ENCODE measurements at regions not wholly inside any gene's neighbourhood (a gene's known extent, or its start where the extent isn't known, plus 50 kb on each side); places are given as distances from the start of the nearest gene placed in this dataset.
"Not testable (repeated sequence)": the region's sequence is repeated elsewhere in the genome, so short reads cannot be mapped to it uniquely, and the experiment has no call there.

- TF ChIP-seq, protein P1, sequence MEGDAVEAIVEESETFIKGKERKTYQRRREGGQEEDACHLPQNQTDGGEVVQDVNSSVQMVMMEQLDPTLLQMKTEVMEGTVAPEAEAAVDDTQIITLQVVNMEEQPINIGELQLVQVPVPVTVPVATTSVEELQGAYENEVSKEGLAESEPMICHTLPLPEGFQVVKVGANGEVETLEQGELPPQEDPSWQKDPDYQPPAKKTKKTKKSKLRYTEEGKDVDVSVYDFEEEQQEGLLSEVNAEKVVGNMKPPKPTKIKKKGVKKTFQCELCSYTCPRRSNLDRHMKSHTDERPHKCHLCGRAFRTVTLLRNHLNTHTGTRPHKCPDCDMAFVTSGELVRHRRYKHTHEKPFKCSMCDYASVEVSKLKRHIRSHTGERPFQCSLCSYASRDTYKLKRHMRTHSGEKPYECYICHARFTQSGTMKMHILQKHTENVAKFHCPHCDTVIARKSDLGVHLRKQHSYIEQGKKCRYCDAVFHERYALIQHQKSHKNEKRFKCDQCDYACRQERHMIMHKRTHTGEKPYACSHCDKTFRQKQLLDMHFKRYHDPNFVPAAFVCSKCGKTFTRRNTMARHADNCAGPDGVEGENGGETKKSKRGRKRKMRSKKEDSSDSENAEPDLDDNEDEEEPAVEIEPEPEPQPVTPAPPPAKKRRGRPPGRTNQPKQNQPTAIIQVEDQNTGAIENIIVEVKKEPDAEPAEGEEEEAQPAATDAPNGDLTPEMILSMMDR (IDR thresholded peaks at IDR 0.05; ENCODE audit: insufficient read depth, low read length, poor library complexity, severe bottlenecking) = no peak
- no peak overlapping the region for H3K4me3 ChIP-seq (replicated peaks; ENCODE audit: low read depth, low read length)
- DNase-seq (ENCODE audit: extremely low read depth, insufficient read length) = no peak
Observed at GRCh38 chr12:87020071-87020470, 763.9 kb upstream of the MGAT4C start.

GRCh38 chr12:87015352-87015751 lies 759.2 kb upstream of the MGAT4C start:
- Histone ChIP-seq H3K36me3 (ENCODE audit: control insufficient read depth, insufficient read depth, low read length) (no peaks in the 10 kb centered on the region), H3K27me3 (replicated peaks; ENCODE audit: control insufficient read depth, insufficient read depth, low read length) (no peaks in the 10 kb centered on the region), H3K4me3 (replicated peaks; ENCODE audit: low read depth, low read length) (no peak overlapping the region)
- DNase-seq (ENCODE audit: extremely low read depth, insufficient read length) = no peak
- TF ChIP-seq, protein P1 (IDR thresholded peaks at IDR 0.05; ENCODE audit: insufficient read depth, low read length, poor library complexity, severe bottlenecking) = no peak

More at GRCh38 chr12:87020071-87020470, 763.9 kb upstream of the MGAT4C start:
- Histone ChIP-seq H3K36me3 (ENCODE audit: control insufficient read depth, insufficient read depth, low read length) (no peaks in the 10 kb centered on the region), H3K27me3 (replicated peaks; ENCODE audit: control insufficient read depth, insufficient read depth, low read length) (no peaks in the 10 kb centered on the region)

- DNase-seq (ENCODE audit: extremely low read depth, insufficient read length) = no peak
- Histone ChIP-seq H3K36me3 (ENCODE audit: control insufficient read depth, insufficient read depth, low read length) (no peaks in the 10 kb centered on the region), H3K27me3 (replicated peaks; ENCODE audit: control insufficient read depth, insufficient read depth, low read length) (no peaks in the 10 kb centered on the region), H3K4me3 (replicated peaks; ENCODE audit: low read depth, low read length) (no peak overlapping the region)
- TF ChIP-seq, protein P1 (IDR thresholded peaks at IDR 0.05; ENCODE audit: insufficient read depth, low read length, poor library complexity, severe bottlenecking) = no peak
Observed at GRCh38 chr12:87008785-87009384, 752.7 kb upstream of the MGAT4C start.

GRCh38 chr12:87001102-87001501 lies 744.9 kb upstream of the MGAT4C start:
- Histone ChIP-seq H3K4me3 (replicated peaks; ENCODE audit: low read depth, low read length) (no peak overlapping the region), H3K36me3 (ENCODE audit: control insufficient read depth, insufficient read depth, low read length) (no peaks in the 10 kb centered on the region), H3K27me3 (replicated peaks; ENCODE audit: control insufficient read depth, insufficient read depth, low read length) (no peaks in the 10 kb centered on the region)
- TF ChIP-seq, protein P1 (IDR thresholded peaks at IDR 0.05; ENCODE audit: insufficient read depth, low read length, poor library complexity, severe bottlenecking) = no peak
- no peak for DNase-seq (ENCODE audit: extremely low read depth, insufficient read length)

- TF ChIP-seq, protein P1 (IDR thresholded peaks at IDR 0.05; ENCODE audit: insufficient read depth, low read length, poor library complexity, severe bottlenecking) = no peak
- no peak for DNase-seq (ENCODE audit: extremely low read depth, insufficient read length)
- no peaks in the 10 kb centered on the region for H3K36me3 ChIP-seq (ENCODE audit: control insufficient read depth, insufficient read depth, low read length)
- H3K27me3 ChIP-seq (replicated peaks; ENCODE audit: control insufficient read depth, insufficient read depth, low read length) = no peaks in the 10 kb centered on the region
- no peak overlapping the region for H3K4me3 ChIP-seq (replicated peaks; ENCODE audit: low read depth, low read length)
Observed at GRCh38 chr12:86985298-86985697, 729.1 kb upstream of the MGAT4C start.

- H3K36me3 ChIP-seq (ENCODE audit: control insufficient read depth, insufficient read depth, low read length); H3K27me3 ChIP-seq (replicated peaks; ENCODE audit: control insufficient read depth, insufficient read depth, low read length); DNase-seq (ENCODE audit: extremely low read depth, insufficient read length); H3K4me3 ChIP-seq (replicated peaks; ENCODE audit: low read depth, low read length): not testable (repeated sequence)
Observed at GRCh38 chr12:86970595-86970994, 714.4 kb upstream of the MGAT4C start.
